Osteocyte (in vitro differentiated cells): ENCODE measurements at regions not wholly inside any gene's neighbourhood (a gene's known extent, or its start where the extent isn't known, plus 50 kb on each side); places are given as distances from the start of the nearest gene placed in this dataset.

Experiments used
- DNase-seq: peaks from one replicate; pipeline ENCODE4 v3.0.0; 2021; ENCODE audit warnings: mixed read lengths; ENCODE audit not compliant: unreplicated experiment; ENCODE audit errors: extremely low spot score
- H3K27ac Mint-ChIP-seq: one replicate; pipeline ENCODE4 v1.8.0; 2021; ENCODE audit warnings: mild to moderate bottlenecking, mixed read lengths; ENCODE audit not compliant: unreplicated experiment
- H3K27me3 Mint-ChIP-seq: one replicate; pipeline ENCODE4 v1.8.0; 2021; ENCODE audit warnings: mixed read lengths; ENCODE audit not compliant: unreplicated experiment
- H3K36me3 Mint-ChIP-seq: one replicate; pipeline ENCODE4 v1.8.0; 2021; ENCODE audit warnings: mixed read lengths; ENCODE audit not compliant: unreplicated experiment
- H3K4me1 Mint-ChIP-seq: one replicate; pipeline ENCODE4 v1.8.0; 2021; ENCODE audit warnings: mixed read lengths; ENCODE audit not compliant: unreplicated experiment
- H3K4me3 Mint-ChIP-seq: one replicate; pipeline ENCODE4 v1.8.0; 2021; ENCODE audit warnings: mild to moderate bottlenecking, moderate library complexity, mixed read lengths; ENCODE audit not compliant: unreplicated experiment
- H3K9me3 Mint-ChIP-seq: one replicate; pipeline ENCODE4 v1.8.0; 2021; ENCODE audit warnings: mixed read lengths; ENCODE audit not compliant: unreplicated experiment
- CTCF ChIP-seq: fragments of 200-600 bp; sonication (generic); IDR thresholded peaks from 2 replicates; pipeline ENCODE4 v1.5.0; 2021; ENCODE audit warnings: antibody characterized with exemption, mild to moderate bottlenecking, moderate library complexity

- Mint-ChIP-seq H3K27me3 (peaks cover 9% of the 10 kb centered on the region), H3K9me3 (no peaks in the 10 kb centered on the region), H3K4me1 (no peaks in the 10 kb centered on the region), H3K27ac (no peak overlapping the region), H3K4me3 (no peak overlapping the region), H3K36me3 (no peaks in the 10 kb centered on the region)
- no peak for TF ChIP-seq CTCF
- no peak for DNase-seq
Measured at GRCh38 chr3:7964899-7965298, 536.7 kb upstream of the LMCD1 start.

GRCh38 chr3:7973006-7973405 lies 528.6 kb upstream of the LMCD1 start:
- DNase-seq, result no peak
- TF ChIP-seq CTCF, result no peak
- Mint-ChIP-seq H3K27me3 (no peaks in the 10 kb centered on the region), H3K9me3 (no peaks in the 10 kb centered on the region), H3K36me3 (no peaks in the 10 kb centered on the region), H3K4me1 (peaks cover 9% of the 10 kb centered on the region), H3K4me3 (no peak overlapping the region), H3K27ac (no peak overlapping the region)

- Mint-ChIP-seq H3K36me3 (no peaks in the 10 kb centered on the region), H3K9me3 (no peaks in the 10 kb centered on the region), H3K27ac (no peak overlapping the region), H3K4me1 (peaks cover 14% of the 10 kb centered on the region), H3K27me3 (no peaks in the 10 kb centered on the region), H3K4me3 (peak overlapping the region; percentile 36)
- no peak for TF ChIP-seq CTCF
- no peak for DNase-seq
Measured at GRCh38 chr3:7977245-7978086, 524.2 kb upstream of the LMCD1 start.

DNA sequence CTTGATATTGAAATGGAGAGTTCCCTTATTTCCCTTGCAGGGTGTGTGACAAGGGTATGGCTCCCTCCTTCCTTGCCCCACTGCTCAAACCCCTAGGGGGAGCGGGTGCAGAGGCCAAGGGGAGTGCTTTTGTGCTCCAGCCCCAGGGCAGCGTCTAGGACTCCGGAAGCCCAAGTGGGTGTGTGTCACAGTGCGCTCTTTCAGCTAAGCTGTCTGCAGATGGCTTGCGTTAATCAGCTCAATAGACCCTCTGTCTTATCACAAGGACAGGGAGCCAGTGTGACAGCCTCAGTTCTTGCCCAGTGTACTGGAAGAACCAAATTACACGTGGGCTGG lies 523.6 kb upstream of the LMCD1 start:
- no peak overlapping the region for H3K27ac Mint-ChIP-seq

More for the DNA sequence above, 523.6 kb upstream of the LMCD1 start:
- H3K4me3 Mint-ChIP-seq, result peak overlapping the region; percentile 36
- no peaks in the 10 kb centered on the region for H3K9me3 Mint-ChIP-seq
- H3K27me3 Mint-ChIP-seq, result no peaks in the 10 kb centered on the region
- no peaks in the 10 kb centered on the region for H3K36me3 Mint-ChIP-seq
- peaks cover 14% of the 10 kb centered on the region for H3K4me1 Mint-ChIP-seq
- TF ChIP-seq CTCF, result no peak
- DNase-seq, result no peak
